NB4 (cell line): ENCODE measurements at regions not wholly inside any gene's neighbourhood (a gene's known extent, or its start where the extent isn't known, plus 50 kb on each side); places are given as distances from the start of the nearest gene placed in this dataset.

Experiments
- CTCF ChIP-seq: IDR thresholded peaks from one replicate; pipeline ENCODE4 v1.5.1; 2012; ENCODE audit warnings: low read depth, low read length
- MAX ChIP-seq: IDR thresholded peaks from 2 replicates; pipeline ENCODE4 v1.6.1; 2011; ENCODE audit warnings: low read depth, low read length
- POLR2A ChIP-seq: IDR thresholded peaks from 2 replicates; pipeline ENCODE4 v1.6.1; 2011; ENCODE audit warnings: mild to moderate bottlenecking; ENCODE audit not compliant: insufficient read length; ENCODE audit errors: extremely low read depth

GRCh38 chr6:119630561-119631192, 281.1 kb upstream of the MAN1A1 start:
- TF ChIP-seq CTCF (no peak), POLR2A (no peak), MAX (no peak)
